ENCODE measurements at regions not wholly inside any gene's neighbourhood (a gene's known extent, or its start where the extent isn't known, plus 50 kb on each side); places are given as distances from the start of the nearest gene placed in this dataset.

DNA sequence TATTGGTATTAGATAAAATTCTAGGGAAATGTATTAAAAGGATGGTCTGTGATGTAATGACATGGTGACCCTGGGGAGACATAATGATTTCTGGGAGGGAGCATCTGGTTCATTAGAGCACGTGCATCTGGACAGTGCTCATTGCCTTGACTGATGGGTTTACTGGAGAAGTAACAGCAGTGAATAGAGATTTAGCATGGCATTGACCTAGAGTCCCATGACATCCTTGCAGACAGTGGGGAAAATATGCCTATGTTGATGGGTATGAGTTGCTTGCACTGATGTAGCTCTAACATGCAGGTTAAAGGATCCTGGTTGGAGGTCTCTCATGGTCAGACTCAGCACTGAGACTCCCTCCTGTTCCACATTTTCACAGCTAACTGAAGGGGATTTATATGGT is 164.1 kb upstream of the OLIG3 start:
- DNase-seq (no peak), ATAC-seq (ENCODE audit: low read depth in 2 of 2) (no peak)
- Histone ChIP-seq H3K36me3 (ENCODE audit: control insufficient read depth, insufficient read depth, low read length) (no peaks in the 10 kb centered on the region), H3K4me1 (ENCODE audit: control insufficient read depth, insufficient read depth, low read length, poor library complexity, severe bottlenecking) (no peaks in the 10 kb centered on the region), H3K9me3 (ENCODE audit: control insufficient read depth in 2 of 2, low read length in 2 of 2) (peaks cover 6 to 15% of the 10 kb centered on the region in 2 experiments), H3K27ac (ENCODE audit: insufficient read depth, low read length, poor library complexity, severe bottlenecking) (no peak overlapping the region), H3K4me3 (ENCODE audit: low read depth, low read length) (no peak overlapping the region), H3K27me3 (ENCODE audit: control insufficient read depth, insufficient read depth, low read length) (no peaks in the 10 kb centered on the region)
- H3K27me3 Mint-ChIP-seq = peaks cover 6% of the 10 kb centered on the region
- H3K4me1 Mint-ChIP-seq = peaks cover 0 to 6% (median 3%) of the 10 kb centered on the region in 4 donors
- peaks cover 0 to 10% (median 0%) of the 10 kb centered on the region in 7 donors for H3K9me3 Mint-ChIP-seq
- H3K36me3 Mint-ChIP-seq = no peaks in the 10 kb centered on the region
- no peak overlapping the region for H3K4me3 Mint-ChIP-seq
- no peak overlapping the region for H3K27ac Mint-ChIP-seq

DNA sequence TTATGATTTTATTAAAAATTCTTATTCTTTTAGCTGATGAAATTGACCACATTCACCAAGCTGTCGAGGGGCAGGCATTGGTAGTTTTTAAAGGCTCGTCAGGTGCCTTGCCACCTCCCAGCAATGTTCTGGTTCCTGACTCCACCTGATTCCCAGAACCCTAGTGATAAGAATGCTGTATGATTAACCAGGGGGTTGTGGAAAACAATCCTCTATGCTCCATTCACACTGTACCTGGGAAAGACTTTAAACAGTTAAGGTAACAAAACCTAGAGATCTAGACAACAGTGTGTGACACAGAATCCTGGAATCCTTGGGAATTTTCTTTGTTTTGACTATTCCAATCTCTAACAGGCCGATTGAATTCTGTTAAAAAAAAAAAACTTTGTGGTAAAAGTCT is 165.7 kb upstream of the OLIG3 start:
- H3K9me3 ChIP-seq (ENCODE audit: control insufficient read depth in 2 of 2, low read length in 2 of 2) = peaks cover 2 to 4% of the 10 kb centered on the region in 2 experiments
- peaks cover 0 to 3% (median 2%) of the 10 kb centered on the region in 7 donors for H3K9me3 Mint-ChIP-seq
- ATAC-seq (ENCODE audit: low read depth in 2 of 2) = no peak
- no peak overlapping the region for H3K4me3 ChIP-seq (ENCODE audit: low read depth, low read length)
- H3K4me3 Mint-ChIP-seq = no peak overlapping the region
- no peaks in the 10 kb centered on the region for H3K36me3 Mint-ChIP-seq
- no peaks in the 10 kb centered on the region for H3K4me1 ChIP-seq (ENCODE audit: control insufficient read depth, insufficient read depth, low read length, poor library complexity, severe bottlenecking)
- DNase-seq = no peak
- H3K27ac ChIP-seq (ENCODE audit: insufficient read depth, low read length, poor library complexity, severe bottlenecking) = no peak overlapping the region
- no peaks in the 10 kb centered on the region for H3K36me3 ChIP-seq (ENCODE audit: control insufficient read depth, insufficient read depth, low read length)
- no peaks in the 10 kb centered on the region for H3K27me3 ChIP-seq (ENCODE audit: control insufficient read depth, insufficient read depth, low read length)
- H3K27me3 Mint-ChIP-seq = peaks cover 6% of the 10 kb centered on the region
- H3K27ac Mint-ChIP-seq = no peak overlapping the region
- peaks cover 0 to 6% (median 5%) of the 10 kb centered on the region in 4 donors for H3K4me1 Mint-ChIP-seq

DNA sequence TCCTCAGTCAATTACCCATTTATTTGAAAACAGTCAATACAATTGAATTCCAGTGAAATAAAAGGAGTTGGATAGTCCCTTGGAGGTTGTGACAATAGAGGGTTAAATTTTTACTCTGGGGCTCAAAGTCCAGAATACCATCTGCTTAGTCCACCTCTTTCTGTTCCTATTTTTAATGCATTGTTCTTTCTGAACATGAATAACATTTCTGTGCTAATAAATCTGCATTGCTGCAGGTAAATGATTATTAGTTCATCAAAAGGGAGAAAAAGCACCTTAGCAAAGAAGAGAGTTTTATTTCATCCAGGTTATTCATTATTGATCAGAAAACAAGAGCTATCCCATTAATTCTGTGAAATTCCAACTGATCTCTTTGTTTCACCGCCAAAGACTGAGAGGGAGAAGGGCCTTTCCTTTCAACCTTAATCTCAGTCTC is 166.1 kb upstream of the OLIG3 start:
- no peak overlapping the region for H3K4me3 Mint-ChIP-seq
- Histone ChIP-seq H3K27ac (ENCODE audit: insufficient read depth, low read length, poor library complexity, severe bottlenecking) (no peak overlapping the region), H3K36me3 (ENCODE audit: control insufficient read depth, insufficient read depth, low read length) (no peaks in the 10 kb centered on the region), H3K4me3 (ENCODE audit: low read depth, low read length) (no peak overlapping the region), H3K27me3 (ENCODE audit: control insufficient read depth, insufficient read depth, low read length) (no peaks in the 10 kb centered on the region), H3K9me3 (ENCODE audit: control insufficient read depth in 2 of 2, low read length in 2 of 2) (peaks cover 0 to 2% of the 10 kb centered on the region in 2 experiments), H3K4me1 (ENCODE audit: control insufficient read depth, insufficient read depth, low read length, poor library complexity, severe bottlenecking) (no peaks in the 10 kb centered on the region)
- ATAC-seq (ENCODE audit: low read depth in 2 of 2) (no peak), DNase-seq (no peak)
- no peaks in the 10 kb centered on the region for H3K36me3 Mint-ChIP-seq
- H3K27me3 Mint-ChIP-seq = peaks cover 6% of the 10 kb centered on the region
- no peak overlapping the region for H3K27ac Mint-ChIP-seq
- H3K9me3 Mint-ChIP-seq = peaks cover 0 to 3% (median 0%) of the 10 kb centered on the region in 7 donors
- peaks cover 0 to 6% (median 5%) of the 10 kb centered on the region in 4 donors for H3K4me1 Mint-ChIP-seq

DNA sequence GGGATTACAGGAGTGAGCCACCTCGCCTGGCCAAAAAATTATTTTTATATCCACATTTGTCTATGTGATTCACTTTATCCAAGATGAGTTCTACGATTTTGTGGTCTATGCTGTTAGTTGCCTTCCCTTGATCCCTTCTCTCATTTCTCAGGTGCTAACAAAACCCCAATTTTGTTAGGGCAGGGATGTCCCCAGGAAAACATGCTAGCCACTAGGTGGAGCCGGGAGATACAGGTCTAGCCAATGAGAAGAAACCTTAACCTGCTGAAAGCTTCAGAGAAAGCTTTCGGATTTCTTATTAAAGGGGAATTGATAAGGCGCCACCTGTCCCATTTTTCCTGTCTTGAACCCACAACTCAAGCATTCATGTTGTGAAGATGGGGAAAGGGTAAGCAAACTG is 167.4 kb upstream of the OLIG3 start:
- no peak overlapping the region for H3K27ac Mint-ChIP-seq
- no peaks in the 10 kb centered on the region for H3K27me3 ChIP-seq (ENCODE audit: control insufficient read depth, insufficient read depth, low read length)
- no peak overlapping the region for H3K4me3 ChIP-seq (ENCODE audit: low read depth, low read length)
- H3K4me1 ChIP-seq (ENCODE audit: control insufficient read depth, insufficient read depth, low read length, poor library complexity, severe bottlenecking) = peaks cover 3% of the 10 kb centered on the region
- H3K36me3 ChIP-seq (ENCODE audit: control insufficient read depth, insufficient read depth, low read length) = no peaks in the 10 kb centered on the region
- peak; percentile 11 to 46 (median 17) for DNase-seq
- peaks cover 6 to 16% (median 11%) of the 10 kb centered on the region in 4 donors for H3K4me1 Mint-ChIP-seq
- no peak overlapping the region for H3K27ac ChIP-seq (ENCODE audit: insufficient read depth, low read length, poor library complexity, severe bottlenecking)
- ATAC-seq (ENCODE audit: low read depth in 2 of 2) = peak in 1 of 2 donors; percentile 52
- no peak overlapping the region for H3K4me3 Mint-ChIP-seq
- H3K9me3 ChIP-seq (ENCODE audit: control insufficient read depth in 2 of 2, low read length in 2 of 2) = no peaks in the 10 kb centered on the region
- peaks cover 0 to 2% (median 0%) of the 10 kb centered on the region in 7 donors for H3K9me3 Mint-ChIP-seq
- no peaks in the 10 kb centered on the region for H3K36me3 Mint-ChIP-seq
- H3K27me3 Mint-ChIP-seq = peaks cover 6% of the 10 kb centered on the region

DNA sequence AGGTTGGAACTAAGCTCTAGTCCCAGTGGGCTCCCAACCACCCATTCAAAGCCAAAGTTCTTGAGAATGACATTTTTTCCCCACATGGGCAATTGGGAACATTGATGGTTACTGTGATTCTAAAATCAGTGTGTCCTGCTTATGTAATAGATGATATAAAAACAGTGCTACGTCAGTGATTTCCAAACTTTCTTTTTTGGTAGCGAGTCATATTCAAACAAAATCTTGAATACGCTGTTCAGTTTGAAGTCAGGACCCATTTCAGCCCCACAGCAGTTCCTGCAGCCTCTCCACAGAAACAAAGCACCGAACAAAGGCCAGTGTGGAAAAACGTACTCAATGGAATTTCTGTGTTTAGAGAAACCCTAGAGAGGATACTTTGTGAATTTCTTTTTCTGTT is 170.0 kb upstream of the OLIG3 start:
- Histone ChIP-seq H3K4me1 (ENCODE audit: control insufficient read depth, insufficient read depth, low read length, poor library complexity, severe bottlenecking) (peaks cover 3% of the 10 kb centered on the region), H3K4me3 (ENCODE audit: low read depth, low read length) (no peak overlapping the region), H3K9me3 (ENCODE audit: control insufficient read depth in 2 of 2, low read length in 2 of 2) (no peaks in the 10 kb centered on the region), H3K27ac (ENCODE audit: insufficient read depth, low read length, poor library complexity, severe bottlenecking) (no peak overlapping the region), H3K27me3 (ENCODE audit: control insufficient read depth, insufficient read depth, low read length) (no peaks in the 10 kb centered on the region), H3K36me3 (ENCODE audit: control insufficient read depth, insufficient read depth, low read length) (no peaks in the 10 kb centered on the region)
- no peaks in the 10 kb centered on the region for H3K36me3 Mint-ChIP-seq
- no peak for ATAC-seq (ENCODE audit: low read depth in 2 of 2)
- no peak for DNase-seq
- peaks cover 7 to 19% (median 11%) of the 10 kb centered on the region in 4 donors for H3K4me1 Mint-ChIP-seq
- peaks cover 4% of the 10 kb centered on the region for H3K27me3 Mint-ChIP-seq
- H3K4me3 Mint-ChIP-seq = no peak overlapping the region
- H3K9me3 Mint-ChIP-seq = peaks cover 0 to 2% (median 0%) of the 10 kb centered on the region in 7 donors
- no peak overlapping the region for H3K27ac Mint-ChIP-seq

DNA sequence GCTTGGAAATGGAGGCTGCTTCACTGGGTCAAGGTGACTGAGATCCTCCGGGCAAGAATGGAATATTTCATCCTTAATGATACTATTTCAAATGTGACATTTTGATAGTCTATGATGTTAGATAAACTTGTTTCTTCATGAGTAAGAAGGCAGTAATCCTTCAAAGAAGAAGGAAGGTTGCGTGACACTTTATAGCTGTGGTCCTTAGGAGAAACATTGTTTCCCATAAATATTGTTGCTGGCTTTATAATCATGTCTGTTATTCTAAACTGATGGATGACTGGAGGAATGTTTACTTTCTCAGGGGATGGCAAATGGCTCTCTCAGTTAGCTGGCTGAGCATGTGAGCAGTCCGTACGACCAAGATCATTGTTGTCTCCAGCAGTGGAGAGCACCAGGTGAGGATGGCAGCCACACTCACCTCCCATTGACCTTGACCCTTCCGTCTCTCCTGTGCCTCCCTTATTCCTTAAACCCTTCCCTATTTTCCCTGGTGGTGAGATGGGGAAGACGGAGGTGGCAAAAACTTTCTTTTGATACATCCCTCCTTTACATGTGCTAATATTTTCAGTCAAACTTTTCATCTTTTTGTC is 171.2 kb upstream of the OLIG3 start:
- no peak overlapping the region for H3K4me3 ChIP-seq (ENCODE audit: low read depth, low read length)
- H3K27ac ChIP-seq (ENCODE audit: insufficient read depth, low read length, poor library complexity, severe bottlenecking) = no peak overlapping the region
- no peaks in the 10 kb centered on the region for H3K36me3 ChIP-seq (ENCODE audit: control insufficient read depth, insufficient read depth, low read length)
- peaks cover 3% of the 10 kb centered on the region for H3K4me1 ChIP-seq (ENCODE audit: control insufficient read depth, insufficient read depth, low read length, poor library complexity, severe bottlenecking)
- Mint-ChIP-seq H3K27ac (no peak overlapping the region), H3K27me3 (peaks cover 8% of the 10 kb centered on the region), H3K4me3 (no peak overlapping the region), H3K4me1 (peaks cover 7 to 19% (median 11%) of the 10 kb centered on the region in 4 donors), H3K36me3 (no peaks in the 10 kb centered on the region), H3K9me3 (peaks cover 0 to 2% (median 0%) of the 10 kb centered on the region in 7 donors)
- no peaks in the 10 kb centered on the region for H3K27me3 ChIP-seq (ENCODE audit: control insufficient read depth, insufficient read depth, low read length)
- H3K9me3 ChIP-seq (ENCODE audit: control insufficient read depth in 2 of 2, low read length in 2 of 2) = no peaks in the 10 kb centered on the region
- no peak for ATAC-seq (ENCODE audit: low read depth in 2 of 2)
- DNase-seq = no peak

DNA sequence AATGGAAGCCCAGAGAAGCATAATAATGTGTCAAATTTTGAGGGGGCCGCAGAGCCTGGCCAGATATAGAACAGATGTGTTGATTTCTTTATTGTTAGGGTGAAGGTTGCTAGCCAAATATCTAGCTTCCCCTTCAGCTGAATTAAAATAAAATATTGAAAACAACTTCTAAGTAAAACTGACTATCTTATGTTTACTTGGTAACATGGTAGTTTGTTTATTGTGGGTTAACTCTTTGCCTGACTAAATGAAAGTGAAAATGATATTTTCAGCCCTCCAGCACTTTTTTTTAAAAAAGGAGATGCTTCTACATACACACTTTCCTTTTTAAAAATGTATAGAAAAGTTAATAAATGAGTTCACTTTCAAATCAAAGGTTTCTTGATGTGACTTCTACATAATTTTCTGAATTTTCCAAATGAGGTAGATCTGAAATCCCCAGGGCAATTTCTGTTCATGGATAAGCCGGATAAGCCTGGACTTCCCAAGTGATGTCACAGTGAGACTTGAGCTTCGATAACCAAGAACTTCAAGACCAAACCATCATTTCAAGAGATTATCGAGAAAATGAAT is 172.1 kb upstream of the OLIG3 start:
- Histone ChIP-seq H3K9me3 (ENCODE audit: control insufficient read depth in 2 of 2, low read length in 2 of 2) (no peaks in the 10 kb centered on the region), H3K4me3 (ENCODE audit: low read depth, low read length) (peak overlapping the region; percentile 47), H3K36me3 (ENCODE audit: control insufficient read depth, insufficient read depth, low read length) (no peaks in the 10 kb centered on the region), H3K27me3 (ENCODE audit: control insufficient read depth, insufficient read depth, low read length) (no peaks in the 10 kb centered on the region), H3K27ac (ENCODE audit: insufficient read depth, low read length, poor library complexity, severe bottlenecking) (no peak overlapping the region), H3K4me1 (ENCODE audit: control insufficient read depth, insufficient read depth, low read length, poor library complexity, severe bottlenecking) (peaks cover 3% of the 10 kb centered on the region)
- H3K27me3 Mint-ChIP-seq = peaks cover 14% of the 10 kb centered on the region
- H3K27ac Mint-ChIP-seq = no peak overlapping the region
- DNase-seq = peak in 2 of 3 donors; percentile 34 to 47
- H3K4me3 Mint-ChIP-seq = peak overlapping the region in 1 of 4 donors; percentile 50
- peaks cover 0 to 7% (median 0%) of the 10 kb centered on the region in 7 donors for H3K9me3 Mint-ChIP-seq
- no peak for ATAC-seq (ENCODE audit: low read depth in 2 of 2)
- H3K36me3 Mint-ChIP-seq = peaks cover 3% of the 10 kb centered on the region
- H3K4me1 Mint-ChIP-seq = peaks cover 7 to 19% (median 11%) of the 10 kb centered on the region in 4 donors

DNA sequence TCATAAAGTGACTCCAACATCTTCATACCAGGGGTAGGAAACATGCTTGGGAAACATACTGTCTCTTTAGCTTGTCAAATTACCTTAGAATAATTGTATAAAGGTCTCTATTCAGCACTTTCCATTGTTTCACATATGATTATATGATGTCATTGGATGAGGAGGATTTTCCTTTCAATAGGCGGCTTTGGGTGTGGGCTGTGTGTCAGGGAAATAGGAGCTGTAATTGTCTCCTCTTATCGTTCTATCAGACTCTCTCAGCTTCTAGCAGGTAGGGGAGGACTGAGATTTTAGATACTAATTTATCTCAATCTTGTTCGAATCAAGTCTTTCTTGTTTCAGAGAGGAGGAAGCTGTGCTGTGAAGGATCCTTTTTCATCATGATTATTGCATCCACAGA is 179.4 kb upstream of the OLIG3 start:
- Mint-ChIP-seq H3K27me3 (peaks cover 31% of the 10 kb centered on the region), H3K4me3 (no peak overlapping the region), H3K36me3 (peaks cover 3% of the 10 kb centered on the region), H3K9me3 (peaks cover 0 to 7% (median 0%) of the 10 kb centered on the region in 7 donors), H3K27ac (no peak overlapping the region), H3K4me1 (peaks cover 8 to 25% (median 15%) of the 10 kb centered on the region in 4 donors)
- Histone ChIP-seq H3K36me3 (ENCODE audit: control insufficient read depth, insufficient read depth, low read length) (no peaks in the 10 kb centered on the region), H3K9me3 (ENCODE audit: control insufficient read depth in 2 of 2, low read length in 2 of 2) (no peaks in the 10 kb centered on the region), H3K4me1 (ENCODE audit: control insufficient read depth, insufficient read depth, low read length, poor library complexity, severe bottlenecking) (peaks cover 16% of the 10 kb centered on the region), H3K4me3 (ENCODE audit: low read depth, low read length) (no peak overlapping the region), H3K27me3 (ENCODE audit: control insufficient read depth, insufficient read depth, low read length) (peaks cover 2% of the 10 kb centered on the region), H3K27ac (ENCODE audit: insufficient read depth, low read length, poor library complexity, severe bottlenecking) (no peak overlapping the region)
- no peak for DNase-seq
- ATAC-seq (ENCODE audit: low read depth in 2 of 2) = no peak
